SU-DHL-6 (cell line): ENCODE measurements at regions not wholly inside any gene's neighbourhood (a gene's known extent, or its start where the extent isn't known, plus 50 kb on each side); places are given as distances from the start of the nearest gene placed in this dataset.

Experiments
- EZH2phosphoT487 ChIP-seq: fragments of 200-600 bp; sonication (generic), shearing (Covaris generic); conservative IDR thresholded peaks from 2 replicates; pipeline ENCODE4 v1.6.1; 2018; ENCODE audit warnings: mild to moderate bottlenecking, antibody characterized with exemption, low read length, moderate library complexity, mixed read lengths
- TF ChIP-seq, protein P1 (sequence below): fragments of 200-600 bp; sonication (generic); IDR thresholded peaks from one replicate; pipeline ENCODE4 v1.5.1; 2017; ENCODE audit warnings: antibody characterized with exemption, mild to moderate bottlenecking, low read length, moderate library complexity; ENCODE audit not compliant: insufficient read depth, poor library complexity, severe bottlenecking

DNA sequence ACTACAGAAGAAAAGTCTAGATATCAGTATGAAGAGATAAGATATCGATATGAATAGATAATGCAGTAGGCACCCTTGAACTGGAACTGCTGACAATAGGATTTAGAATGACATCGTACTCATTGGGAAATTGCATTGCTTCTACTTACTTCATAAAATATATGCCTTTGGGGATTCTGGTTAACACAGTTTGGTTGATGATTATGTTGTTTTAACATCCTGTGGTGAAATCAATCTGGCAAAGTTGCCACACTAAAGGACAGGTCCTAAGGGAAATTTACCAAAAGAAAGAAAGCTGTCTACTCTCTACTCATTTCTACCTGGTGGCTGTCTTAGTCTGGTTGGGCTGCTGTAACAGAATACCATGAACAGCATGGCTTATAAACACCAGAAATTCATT, 417.4 kb upstream of the DPH6 start:
- TF ChIP-seq, protein P1, sequence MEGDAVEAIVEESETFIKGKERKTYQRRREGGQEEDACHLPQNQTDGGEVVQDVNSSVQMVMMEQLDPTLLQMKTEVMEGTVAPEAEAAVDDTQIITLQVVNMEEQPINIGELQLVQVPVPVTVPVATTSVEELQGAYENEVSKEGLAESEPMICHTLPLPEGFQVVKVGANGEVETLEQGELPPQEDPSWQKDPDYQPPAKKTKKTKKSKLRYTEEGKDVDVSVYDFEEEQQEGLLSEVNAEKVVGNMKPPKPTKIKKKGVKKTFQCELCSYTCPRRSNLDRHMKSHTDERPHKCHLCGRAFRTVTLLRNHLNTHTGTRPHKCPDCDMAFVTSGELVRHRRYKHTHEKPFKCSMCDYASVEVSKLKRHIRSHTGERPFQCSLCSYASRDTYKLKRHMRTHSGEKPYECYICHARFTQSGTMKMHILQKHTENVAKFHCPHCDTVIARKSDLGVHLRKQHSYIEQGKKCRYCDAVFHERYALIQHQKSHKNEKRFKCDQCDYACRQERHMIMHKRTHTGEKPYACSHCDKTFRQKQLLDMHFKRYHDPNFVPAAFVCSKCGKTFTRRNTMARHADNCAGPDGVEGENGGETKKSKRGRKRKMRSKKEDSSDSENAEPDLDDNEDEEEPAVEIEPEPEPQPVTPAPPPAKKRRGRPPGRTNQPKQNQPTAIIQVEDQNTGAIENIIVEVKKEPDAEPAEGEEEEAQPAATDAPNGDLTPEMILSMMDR, result no peak
- TF ChIP-seq EZH2phosphoT487, result no peak
